Activated CD4-positive, alpha-beta T cell treated with anti-CD3 and anti-CD28 coated beads, Interleukin-2, amount 50 U/mL, for 24 hours (primary cell): ENCODE measurements at regions not wholly inside any gene's neighbourhood (a gene's known extent, or its start where the extent isn't known, plus 50 kb on each side); places are given as distances from the start of the nearest gene placed in this dataset.
"Not testable (repeated sequence)": the region's sequence is repeated elsewhere in the genome, so short reads cannot be mapped to it uniquely, and the experiment has no call there.

Experiments used
- DNase-seq, 2 donors: peaks; one replicate each; pipeline ENCODE4 v3.0.0-alpha.2; 2020; ENCODE audit warnings: low read depth in 1 of 2, low spot score in 1 of 2

DNA sequence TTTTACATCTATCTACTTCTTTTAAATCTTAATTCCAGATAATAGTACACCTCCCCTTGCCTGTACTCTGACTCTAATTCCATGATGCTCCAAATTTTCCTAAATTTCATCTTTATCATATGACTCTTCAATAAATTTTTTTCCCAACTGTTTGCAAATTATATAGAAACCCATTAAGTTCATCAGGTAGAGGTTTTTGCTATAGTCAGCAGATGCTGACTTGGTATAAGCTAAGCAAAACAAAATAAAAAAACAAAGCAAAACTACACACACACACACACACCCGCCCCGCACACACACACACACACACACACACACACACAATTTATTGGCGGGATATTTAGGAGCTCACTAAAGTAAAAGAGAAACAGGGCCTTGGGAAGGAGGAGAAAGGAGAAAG, 1047.8 kb upstream of the FAM98A start:
- no peak for DNase-seq

DNA sequence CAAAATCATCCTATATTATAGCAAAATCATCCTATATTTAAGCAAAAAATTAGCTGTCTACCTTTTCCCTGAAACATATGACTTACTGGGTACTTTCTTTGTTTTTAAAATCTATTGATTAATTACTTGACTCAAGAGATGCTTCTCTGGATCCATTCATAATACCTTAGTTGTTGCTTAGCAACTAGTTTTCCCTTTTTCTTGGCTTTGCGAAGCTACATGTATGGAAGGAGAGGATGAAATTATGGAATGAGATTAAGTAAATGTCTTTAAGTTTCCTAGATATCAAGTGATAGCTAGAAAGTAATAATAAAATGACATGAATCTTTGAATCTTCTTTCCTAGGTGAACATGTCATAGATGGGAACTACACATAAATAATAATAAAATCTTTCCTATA, 1033.2 kb upstream of the FAM98A start:
- no peak for DNase-seq

DNA sequence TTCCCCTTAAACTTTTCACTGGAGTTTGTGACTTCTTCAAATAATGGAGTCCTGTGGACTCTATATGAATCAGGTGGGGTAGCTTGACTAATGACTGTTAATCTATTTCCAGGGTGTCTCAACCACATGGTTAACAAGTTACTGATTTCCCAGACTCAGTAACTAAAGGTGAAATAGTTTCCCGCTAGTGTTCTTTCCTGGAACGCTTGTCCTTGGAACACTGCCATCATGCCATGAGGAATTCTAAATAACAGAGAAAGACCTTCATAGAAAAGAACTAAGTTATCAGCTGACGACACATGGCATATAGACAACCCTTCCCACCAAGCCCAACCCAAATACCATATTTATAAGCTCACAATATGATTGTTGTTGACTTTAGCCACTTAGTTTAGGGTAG, 1027.9 kb upstream of the FAM98A start:
- no peak for DNase-seq

DNA sequence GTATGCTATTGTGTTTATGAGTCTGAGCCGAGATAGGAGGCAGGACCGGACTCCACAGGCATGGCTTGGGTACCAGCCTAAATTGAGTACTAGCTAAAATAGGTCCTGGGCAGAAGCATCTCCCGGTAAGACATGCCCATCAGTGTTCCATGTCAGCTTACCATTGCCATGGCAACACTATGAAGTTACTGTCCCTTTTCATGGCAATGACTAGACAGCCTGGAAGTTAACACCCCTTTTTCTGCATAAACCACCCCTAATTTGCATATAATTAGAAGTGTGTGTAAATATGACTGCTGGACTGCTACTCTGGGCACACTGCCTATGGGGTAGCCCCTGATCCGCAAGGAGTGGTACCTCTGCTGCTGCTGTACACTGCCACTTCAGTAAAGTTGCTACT, 1005.1 kb upstream of the FAM98A start:
- no peak for DNase-seq

- DNase-seq, result no peak
Observed at GRCh38 chr2:34602262-34602661, 1003.2 kb upstream of the FAM98A start.

DNA sequence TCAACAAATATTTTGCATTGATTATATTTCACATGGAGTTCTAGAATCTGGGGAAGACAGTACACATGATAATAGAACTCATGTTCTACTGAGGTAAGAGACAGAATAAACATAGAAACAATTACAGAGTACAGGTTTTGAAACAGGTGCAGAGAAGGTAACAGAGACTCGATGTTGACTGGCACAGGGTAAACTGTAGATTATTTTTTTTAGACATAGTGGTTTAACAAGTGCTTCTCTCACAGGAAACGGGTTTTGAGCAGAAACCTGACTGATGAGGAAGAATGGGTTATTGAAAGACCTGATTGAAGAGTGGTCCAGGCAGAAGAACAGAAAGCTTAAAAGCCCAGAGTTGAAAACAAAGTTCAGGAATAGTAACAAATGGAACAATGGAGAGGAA, 1002.5 kb upstream of the FAM98A start:
- DNase-seq, result no peak

DNA sequence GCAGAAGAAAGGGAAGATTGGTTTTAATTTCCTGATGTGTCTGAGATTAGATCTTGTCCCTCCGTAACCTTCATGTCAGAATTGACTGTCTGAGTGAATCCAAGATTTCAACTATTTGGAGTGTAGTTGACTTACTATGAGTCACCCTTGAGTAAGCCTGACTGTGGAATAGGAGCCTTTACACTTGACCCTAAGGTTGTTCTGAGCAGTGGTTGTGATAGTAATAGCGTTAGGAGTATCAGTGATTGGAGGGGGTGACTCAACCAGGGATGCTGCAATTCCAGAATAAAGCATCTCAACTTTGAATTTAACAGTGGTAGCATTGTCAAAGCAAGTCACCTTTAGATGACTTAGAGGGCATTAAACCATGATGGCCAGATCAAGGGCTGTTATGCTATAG, 979.5 kb upstream of the FAM98A start:
- no peak for DNase-seq

DNA sequence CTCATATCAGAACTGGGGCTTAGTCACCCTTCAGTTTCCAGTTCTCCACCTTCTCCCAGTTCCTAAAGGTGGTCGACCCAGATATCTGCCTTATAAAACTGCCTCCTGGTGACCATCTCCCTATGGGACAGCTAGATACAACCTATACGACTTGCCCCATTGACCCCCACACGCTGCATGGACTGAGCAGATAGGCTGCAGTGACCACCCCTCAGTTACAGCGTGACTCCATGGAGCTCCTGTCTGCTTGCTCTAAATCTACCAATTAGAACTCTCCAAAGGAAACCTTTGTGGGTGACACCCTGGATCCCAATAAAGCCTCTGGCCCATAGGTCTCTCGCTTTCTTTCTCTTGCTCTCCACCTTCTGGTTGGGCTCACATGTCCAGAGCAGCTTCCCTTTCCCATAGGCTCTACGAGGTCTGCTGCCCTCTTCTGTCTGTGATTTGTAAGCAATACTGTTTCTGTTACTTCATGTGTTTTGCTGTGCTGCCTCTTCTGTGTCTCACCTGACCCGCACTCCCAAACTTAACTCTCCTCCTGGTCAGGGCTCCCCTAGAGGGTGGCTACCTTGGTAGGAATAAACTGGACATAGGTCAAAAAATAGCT, 971.3 kb upstream of the FAM98A start:
- no peak for DNase-seq

DNA sequence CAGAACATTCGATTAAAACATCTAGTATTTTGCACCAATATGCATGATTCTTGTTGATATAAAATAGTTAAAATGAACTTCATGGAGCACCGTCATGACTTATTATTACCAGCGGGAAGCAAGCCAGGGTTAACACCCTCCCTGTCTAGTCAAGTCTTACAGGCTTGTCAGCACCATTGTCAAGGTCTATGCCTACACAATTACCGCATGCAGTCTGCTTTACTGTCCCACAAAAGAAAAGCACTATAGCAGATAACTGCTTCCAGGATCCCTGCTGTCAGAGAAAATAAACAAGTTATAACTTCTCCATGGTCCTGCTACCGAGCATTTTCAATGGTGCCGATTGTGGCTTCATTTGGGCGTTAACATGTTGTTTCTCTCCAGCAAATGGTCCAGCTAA, 968.0 kb upstream of the FAM98A start:
- no peak for DNase-seq

DNA sequence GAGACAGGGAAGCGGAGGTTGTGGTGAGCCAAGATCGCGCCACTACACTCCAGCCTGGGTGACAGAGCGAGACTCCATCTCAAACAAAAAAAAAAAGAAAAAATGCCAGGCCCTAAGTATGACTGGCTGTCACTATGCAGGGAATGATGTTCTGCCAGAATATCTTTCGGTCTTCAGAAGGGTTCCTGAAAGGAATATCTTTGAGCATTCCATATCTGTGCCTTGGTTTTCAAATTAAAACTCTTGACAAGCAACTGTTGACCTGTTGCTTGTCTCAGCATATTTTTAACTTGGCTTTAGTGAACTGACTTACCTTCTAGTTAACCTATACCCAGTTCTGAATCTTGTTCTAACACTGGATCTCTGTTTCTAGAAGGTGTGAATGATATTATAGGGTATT, 953.2 kb upstream of the FAM98A start:
- no peak for DNase-seq

GRCh38 chr2:34549710-34550345, 950.7 kb upstream of the FAM98A start:
- no peak for DNase-seq

GRCh38 chr2:34547900-34548299, 948.8 kb upstream of the FAM98A start:
- no peak for DNase-seq

GRCh38 chr2:34547340-34547739, 948.2 kb upstream of the FAM98A start:
- no peak for DNase-seq

GRCh38 chr2:34545486-34546136, 946.5 kb upstream of the FAM98A start:
- no peak for DNase-seq

GRCh38 chr2:34534761-34535160, 935.7 kb upstream of the FAM98A start:
- DNase-seq, result no peak

GRCh38 chr2:34534341-34534740, 935.2 kb upstream of the FAM98A start:
- no peak for DNase-seq

GRCh38 chr2:34533585-34534183, 934.6 kb upstream of the FAM98A start:
- no peak for DNase-seq

DNA sequence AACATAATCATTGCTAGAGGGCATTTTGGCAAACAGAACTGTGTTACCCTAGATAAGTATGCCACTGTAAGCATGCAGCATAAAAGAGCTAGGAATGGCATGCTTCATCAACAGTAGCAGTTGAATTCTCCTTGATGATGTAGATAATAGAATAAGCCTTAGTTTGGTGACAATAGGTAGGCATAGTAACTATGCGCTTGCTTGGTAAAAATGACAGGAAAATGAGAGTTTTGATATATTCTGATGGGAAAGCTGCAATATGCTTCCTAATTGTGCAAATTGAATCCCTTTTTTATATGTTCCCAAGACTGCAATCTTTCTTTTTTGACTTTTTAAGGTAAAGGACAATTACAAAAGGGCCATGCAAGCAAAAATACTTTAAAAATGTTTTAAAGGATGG, 930.9 kb upstream of the FAM98A start:
- DNase-seq, result no peak

GRCh38 chr2:34523958-34524514, 924.9 kb upstream of the FAM98A start:
- DNase-seq, result no peak

DNA sequence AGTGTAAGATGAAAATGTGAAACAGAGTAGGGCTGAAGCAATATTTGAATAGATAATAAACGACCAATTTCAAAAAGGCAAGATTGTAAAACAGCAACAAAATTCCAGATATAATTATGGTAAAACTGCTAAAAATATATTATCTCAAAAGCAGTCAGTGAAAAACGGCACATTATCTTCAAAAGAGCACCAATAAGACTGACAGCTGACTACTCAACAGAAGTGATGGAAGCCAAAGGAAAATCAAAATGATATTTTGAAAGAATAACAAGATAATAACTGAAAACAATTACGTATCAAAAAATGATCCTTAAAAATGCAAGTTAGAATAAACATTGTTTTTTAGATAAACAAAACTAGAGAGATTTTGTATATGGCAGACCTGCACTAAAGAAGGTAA, 920.6 kb upstream of the FAM98A start:
- no peak for DNase-seq

- DNase-seq, result no peak
Observed at GRCh38 chr2:34498561-34498960, 899.5 kb upstream of the FAM98A start.

GRCh38 chr2:34494192-34494591, 895.1 kb upstream of the FAM98A start:
- not testable (repeated sequence) for DNase-seq
